RKO (cell line): ENCODE measurements at regions not wholly inside any gene's neighbourhood (a gene's known extent, or its start where the extent isn't known, plus 50 kb on each side); places are given as distances from the start of the nearest gene placed in this dataset.

ENCODE experiments used
- DNase-seq: peaks from one replicate; pipeline ENCODE4 v3.0.0-alpha.2; 2016; ENCODE audit warnings: low spot score

DNA sequence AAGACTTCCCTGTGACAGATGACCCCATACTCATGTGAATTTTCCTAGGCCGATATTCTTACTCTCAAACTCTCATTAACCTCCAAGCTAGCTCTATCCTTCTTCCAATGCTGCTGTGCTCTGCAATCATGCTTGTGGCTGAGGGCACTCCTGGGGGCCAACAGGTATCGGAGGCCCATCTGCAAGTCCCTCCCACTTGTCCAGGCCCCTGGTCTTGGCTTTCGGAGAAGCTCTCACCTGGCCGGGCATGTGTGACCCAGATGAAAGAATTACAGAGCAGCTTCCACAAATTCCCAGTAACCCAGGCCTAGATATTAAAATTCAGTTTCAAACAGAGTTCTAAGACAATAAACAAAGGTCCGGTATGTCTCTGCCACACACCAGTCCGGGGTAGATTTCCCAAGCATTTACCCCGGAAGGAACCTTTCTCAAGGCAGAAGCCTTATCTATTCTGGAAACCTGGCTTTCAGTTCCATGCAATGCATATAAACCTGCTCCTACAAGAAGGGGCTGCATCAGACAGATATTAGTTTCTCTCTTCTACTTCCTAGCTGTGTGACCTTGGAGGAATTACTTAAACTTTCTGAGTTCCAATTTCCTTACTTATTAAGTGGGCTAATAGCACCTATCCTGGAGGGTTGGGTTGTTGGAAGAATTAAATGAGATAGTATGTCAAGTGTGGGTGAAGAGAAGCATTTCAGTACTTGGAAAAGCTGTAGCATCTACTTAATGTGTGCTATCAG is 270.8 kb downstream of the PTTG2 start:
- no peak for DNase-seq

DNA sequence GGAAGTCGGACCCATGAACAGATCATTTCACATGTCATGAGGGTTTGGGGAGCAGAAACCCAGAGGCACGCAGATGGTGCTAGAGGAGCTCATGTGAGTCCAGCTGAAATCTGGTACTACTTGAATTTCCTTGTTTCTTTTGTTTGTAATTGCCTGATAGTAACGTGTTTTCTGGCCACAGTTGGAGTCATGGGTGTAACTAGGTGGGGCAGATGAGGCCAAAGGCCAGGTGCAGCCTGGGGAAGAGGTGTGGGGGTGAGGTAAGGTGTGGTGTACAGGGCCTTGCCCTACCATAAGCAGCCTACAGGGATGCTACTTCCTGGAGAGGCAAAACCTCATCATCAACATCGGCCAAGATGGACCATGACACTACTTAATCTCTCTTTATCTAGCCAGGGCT is 271.4 kb downstream of the PTTG2 start:
- DNase-seq = no peak

- DNase-seq = no peak
Observed at GRCh38 chr4:38232741-38233140, 272.5 kb downstream of the PTTG2 start.

DNA sequence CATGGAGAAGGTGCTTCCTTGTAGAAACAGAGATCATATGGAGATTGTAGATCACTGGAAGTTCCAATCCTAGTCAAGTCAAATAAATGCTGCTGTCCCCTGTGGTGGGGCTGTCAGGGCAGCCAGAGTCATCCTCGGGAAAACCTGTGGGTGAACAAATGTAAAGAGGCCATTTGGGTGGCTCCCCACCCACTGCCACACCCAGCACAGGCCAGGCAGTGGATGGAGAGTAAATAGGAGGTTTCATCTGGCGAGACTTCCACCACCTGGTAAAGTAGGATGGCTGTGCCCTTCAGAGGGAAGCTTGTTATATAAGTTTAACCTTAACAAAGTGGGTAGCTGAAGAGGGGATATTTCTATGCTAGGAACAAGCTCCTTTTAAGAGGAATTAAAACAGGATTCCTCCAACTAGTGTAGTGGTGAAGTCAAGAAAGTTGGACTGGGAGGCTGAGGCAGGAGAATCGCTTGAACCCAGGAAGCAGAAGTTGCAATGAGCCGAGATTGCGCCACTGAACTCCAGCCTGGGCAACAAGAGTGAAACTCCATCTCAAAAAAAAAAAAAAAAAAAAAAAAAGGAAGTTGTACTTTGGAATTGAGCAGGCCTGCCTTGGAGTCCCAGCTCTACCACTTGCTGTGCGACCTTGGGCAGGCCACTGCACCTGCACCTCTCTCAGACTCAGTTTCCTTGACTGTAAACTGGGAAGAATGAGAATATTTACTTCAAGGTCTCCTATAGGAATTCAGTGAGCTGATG is 273.7 kb downstream of the PTTG2 start:
- DNase-seq = no peak

DNA sequence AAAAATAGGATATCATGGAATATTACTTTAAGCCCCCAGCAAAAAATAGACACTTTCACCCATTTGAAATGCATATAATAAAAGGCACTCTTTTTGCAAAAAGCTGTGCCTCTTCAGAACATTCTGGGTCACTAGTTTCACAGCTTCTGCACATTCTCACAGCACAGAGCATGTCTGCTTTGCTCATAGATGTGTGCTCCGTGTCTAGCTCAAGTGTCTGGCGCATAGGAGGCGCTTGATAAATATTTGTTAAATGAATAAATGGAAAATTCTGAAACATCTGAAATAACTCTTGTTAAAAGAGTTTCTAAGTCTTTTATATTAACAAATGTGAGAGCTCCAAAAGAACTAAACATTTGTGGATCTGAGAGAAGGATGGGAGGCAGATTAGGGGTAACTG is 275.2 kb downstream of the PTTG2 start:
- DNase-seq = no peak

- DNase-seq = no peak
Observed at GRCh38 chr4:38236003-38236402, 275.8 kb downstream of the PTTG2 start.

- no peak for DNase-seq
Observed at GRCh38 chr4:38236503-38236902, 276.3 kb downstream of the PTTG2 start.

- DNase-seq = peak; percentile 12
Observed at GRCh38 chr4:38237139-38237538, 276.9 kb downstream of the PTTG2 start.

GRCh38 chr4:38241541-38241940 is 281.3 kb downstream of the PTTG2 start:
- DNase-seq = no peak

GRCh38 chr4:38242101-38242500 is 281.9 kb downstream of the PTTG2 start:
- no peak for DNase-seq

GRCh38 chr4:38242822-38243387 is 282.7 kb downstream of the PTTG2 start:
- no peak for DNase-seq

- no peak for DNase-seq
Observed at GRCh38 chr4:38243388-38244053, 283.3 kb downstream of the PTTG2 start.

DNA sequence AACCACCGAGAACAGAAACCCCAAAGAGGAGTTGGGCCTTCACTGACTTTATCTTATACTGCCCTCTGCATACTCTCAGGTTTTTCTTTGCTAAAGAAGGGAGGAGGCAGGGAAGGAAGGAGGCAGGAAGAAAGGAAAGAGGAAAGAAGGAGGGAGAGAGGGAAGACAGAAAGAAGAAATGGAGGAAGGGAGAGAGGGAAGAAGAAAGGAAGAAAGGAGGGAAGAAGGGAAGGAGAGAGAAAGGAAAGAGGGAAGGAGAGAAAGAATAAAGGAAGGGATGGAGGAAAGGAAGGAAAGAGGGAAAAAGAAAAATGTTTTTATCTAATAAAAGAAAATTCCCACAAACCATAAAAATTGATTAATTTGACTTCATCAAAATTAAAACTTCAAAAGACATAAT is 294.6 kb downstream of the PTTG2 start:
- no peak for DNase-seq

- DNase-seq = no peak
Observed at GRCh38 chr4:38255572-38255971, 295.4 kb downstream of the PTTG2 start.

GRCh38 chr4:38266616-38267015 is 306.4 kb downstream of the PTTG2 start:
- DNase-seq = peak; percentile 88

DNA sequence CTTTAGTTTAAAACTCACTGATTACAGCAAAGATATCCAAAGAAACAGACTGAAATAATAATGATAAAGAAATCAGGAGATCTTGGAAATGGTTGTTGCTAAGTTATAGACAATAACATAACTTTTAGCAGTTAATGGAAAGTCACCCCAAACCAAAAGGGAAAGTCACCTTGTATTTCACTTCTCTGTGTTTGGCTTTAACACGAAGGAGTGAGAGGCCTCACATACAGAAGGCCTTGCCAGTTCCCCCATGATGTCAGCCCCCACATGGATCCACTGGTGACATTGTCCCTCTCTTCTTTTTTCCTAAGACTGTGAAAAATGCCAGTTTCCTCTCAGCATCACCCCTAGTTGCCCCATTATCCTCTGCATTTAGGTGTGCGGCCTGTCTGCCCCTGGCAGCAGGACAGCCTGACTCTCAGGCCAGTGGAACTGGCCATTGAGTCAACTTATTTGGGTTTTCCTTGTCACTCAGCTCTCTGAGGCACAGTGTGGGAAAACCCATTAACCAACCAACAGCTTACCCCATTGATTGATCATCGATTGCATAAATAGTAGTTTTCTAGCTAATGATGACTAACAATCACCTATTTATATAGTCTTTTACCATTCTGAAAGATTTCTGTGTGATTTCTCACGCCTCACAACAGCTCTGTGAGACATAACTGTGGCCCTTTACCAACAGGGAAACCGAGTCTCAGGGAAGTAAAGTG is 308.1 kb downstream of the PTTG2 start:
- no peak for DNase-seq

- DNase-seq = no peak
Observed at GRCh38 chr4:38268837-38269236, 308.6 kb downstream of the PTTG2 start.

- DNase-seq = no peak
Observed at GRCh38 chr4:38273407-38273806, 313.2 kb downstream of the PTTG2 start.

GRCh38 chr4:38275331-38276100 is 315.3 kb downstream of the PTTG2 start:
- DNase-seq = no peak

- no peak for DNase-seq
Observed at GRCh38 chr4:38278255-38278654, 318.1 kb downstream of the PTTG2 start.

DNA sequence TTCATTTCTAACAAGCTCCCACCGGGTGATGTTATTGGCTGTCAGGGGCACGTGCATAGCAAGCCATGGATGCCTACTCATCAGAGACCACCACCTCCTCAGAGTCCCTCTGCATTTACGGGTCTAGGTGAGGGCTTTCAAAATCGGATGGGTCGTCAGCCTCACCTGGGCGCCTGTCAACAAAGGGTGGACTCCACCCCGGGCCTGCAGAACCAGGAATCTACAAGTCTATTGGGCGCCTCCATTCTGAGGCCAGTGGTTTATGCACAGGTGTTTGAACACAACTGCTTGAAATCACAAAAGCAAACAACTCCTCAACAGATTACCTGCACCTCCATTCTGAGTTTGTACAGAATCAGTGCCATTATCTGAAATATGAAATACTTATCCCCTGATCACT is 318.9 kb downstream of the PTTG2 start:
- DNase-seq = no peak
